Lung (tissue), 11 donors: ENCODE measurements at regions not wholly inside any gene's neighbourhood (a gene's known extent, or its start where the extent isn't known, plus 50 kb on each side); places are given as distances from the start of the nearest gene placed in this dataset.
A peak's percentile ranks its signal among the peaks of the same experiment; 100 is the strongest.

Source experiments
- ATAC-seq: fragments of 200-7000 bp; cut with Tn5 transposase; one replicate; pipeline ENCODE4 v1.9.1; 2020; ENCODE audit warnings: moderate number of reproducible peaks; ENCODE audit not compliant: insufficient read depth, low FRiP score
- DNase-seq, 3 donors: peaks; one replicate each; pipeline ENCODE4 v3.0.0-alpha.2; 2013 to 2017
- H3K27ac ChIP-seq, 2 donors: one replicate each; pipeline ENCODE4 v1.5.1; 2013; ENCODE audit warnings: mild to moderate bottlenecking in 2 of 2, moderate library complexity in 2 of 2, control low read depth in 1 of 2, inconsistent platforms in 1 of 2, low read depth in 1 of 2, low read length in 1 of 2
- H3K27me3 ChIP-seq, 3 donors: one replicate each; pipeline ENCODE4 v1.5.1; 2013; ENCODE audit warnings: low read length in 2 of 3; ENCODE audit not compliant: control insufficient read depth in 3 of 3, insufficient read depth in 3 of 3
- H3K36me3 ChIP-seq, 4 donors: one replicate each; pipeline ENCODE4 v1.5.1; 2013; ENCODE audit warnings: low read length in 4 of 4, mild to moderate bottlenecking in 1 of 4, moderate library complexity in 1 of 4; ENCODE audit not compliant: control insufficient read depth in 4 of 4, insufficient read depth in 4 of 4
- H3K4me1 ChIP-seq, 5 donors: one replicate each; pipeline ENCODE4 v1.5.1; 2013; ENCODE audit warnings: low read length in 5 of 5, mild to moderate bottlenecking in 2 of 5, moderate library complexity in 1 of 5; ENCODE audit not compliant: control insufficient read depth in 5 of 5, insufficient read depth in 5 of 5
- H3K4me3 ChIP-seq: one replicate; pipeline ENCODE4 v1.5.1; 2013; ENCODE audit warnings: mild to moderate bottlenecking, control low read depth, moderate library complexity
- H3K9ac ChIP-seq, 2 donors: one replicate each; pipeline ENCODE4 v1.5.1; 2013; ENCODE audit warnings: low read length in 2 of 2, control low read depth in 1 of 2; ENCODE audit not compliant: insufficient read depth in 1 of 2
- H3K9me3 ChIP-seq, 4 donors: one replicate each; pipeline ENCODE4 v1.5.1; 2013; ENCODE audit warnings: low read length in 3 of 4, mild to moderate bottlenecking in 1 of 4, moderate library complexity in 1 of 4; ENCODE audit not compliant: control insufficient read depth in 4 of 4, insufficient read depth in 3 of 4
- CTCF ChIP-seq: IDR thresholded peaks from 2 replicates; pipeline ENCODE4 v1.5.1; 2012; ENCODE audit warnings: mild to moderate bottlenecking; ENCODE audit errors: control extremely low read depth, extremely low read depth
- WGBS, 2 donors: extraction: QIAGEN DNeasy Blood & Tissue Kit; methylation state at CpG; one replicate each; pipeline ENCODE4 v1.1.7; 2013; 5-methylcytosine and 5-hydroxymethylcytosine counted together
- donor health status: control.
- donor health status: control.
- donor health status: Bipolar disorder and iron deficiency.
- donor health status: healthy.
- donor health status: DM: yes; HTN: yes; CAD: no.

DNA sequence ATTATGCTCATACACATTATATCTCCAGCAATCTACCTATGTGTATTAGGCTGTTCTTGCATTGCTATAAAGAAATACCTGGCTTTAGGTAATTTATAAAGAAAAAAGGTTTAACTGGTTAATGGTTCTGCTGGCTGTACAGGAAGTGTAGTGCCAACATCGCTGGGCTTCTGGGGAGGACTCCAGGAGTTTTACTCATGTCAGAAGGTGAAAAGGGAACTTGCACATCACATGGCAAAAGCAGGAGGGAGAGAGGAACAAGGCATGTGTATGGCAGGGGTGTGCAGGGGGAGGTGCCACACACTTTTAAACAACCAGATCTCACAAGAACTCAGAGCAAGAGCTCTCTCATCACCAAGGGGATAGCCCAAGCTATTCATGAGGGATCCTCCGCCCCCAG lies 715.4 kb upstream of the ZEB2 start:
- no peaks in the 10 kb centered on the region for H3K4me1 ChIP-seq
- TF ChIP-seq CTCF, result no peak

DNA sequence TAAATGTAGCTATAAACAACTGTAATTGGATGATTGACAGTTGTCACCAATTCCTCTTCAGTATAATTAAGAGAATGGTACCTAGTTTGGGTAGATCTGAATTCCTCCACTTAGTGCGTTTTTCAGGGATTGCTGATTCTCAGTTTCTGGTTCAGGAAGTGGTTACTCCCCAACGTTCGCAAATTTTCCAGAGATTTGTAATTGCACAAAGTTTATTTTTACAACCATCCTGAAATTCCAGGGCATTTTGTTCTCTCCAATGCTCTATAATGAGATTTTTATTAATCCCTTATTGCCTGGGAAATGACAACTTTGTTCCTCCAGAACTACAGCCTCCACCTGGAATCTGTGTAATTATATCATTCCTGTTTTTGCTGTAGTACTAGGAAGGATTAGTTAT lies 710.6 kb upstream of the ZEB2 start:
- no peaks in the 10 kb centered on the region for H3K36me3 ChIP-seq
- WGBS, 2 donors, result 80 to 84% methylated on average over 3 of the region's 3 CpGs

More for the DNA sequence above, 715.4 kb upstream of the ZEB2 start:
- no peak overlapping the region for H3K27ac ChIP-seq
- no peak overlapping the region for H3K4me3 ChIP-seq
- no peaks in the 10 kb centered on the region for H3K27me3 ChIP-seq
- H3K9me3 ChIP-seq, result no peaks in the 10 kb centered on the region
- no peaks in the 10 kb centered on the region for H3K36me3 ChIP-seq
- no peak for DNase-seq
- 68 to 80% methylated on average over 2 of the region's 2 CpGs for WGBS, 2 donors
- H3K9ac ChIP-seq, result no peak overlapping the region
- no peak for ATAC-seq

DNA sequence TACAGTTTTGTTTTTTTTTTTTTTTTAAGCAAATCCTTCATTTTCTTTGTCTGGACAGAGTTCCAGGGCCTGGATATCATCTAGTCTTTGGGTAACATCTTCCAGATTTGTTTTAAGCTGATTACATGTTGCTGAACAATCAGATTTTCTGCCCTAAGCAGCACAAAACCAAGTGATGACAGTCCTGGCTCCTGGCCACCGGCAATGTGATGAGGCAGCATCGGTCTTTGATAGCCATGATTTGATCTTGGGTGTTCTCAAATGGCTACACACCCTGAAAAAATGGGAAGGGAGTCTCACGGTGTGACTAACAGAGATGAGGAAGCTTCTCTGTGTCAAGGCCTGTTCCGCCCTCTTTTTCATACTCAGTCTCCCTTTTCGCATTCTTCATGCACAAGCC lies 708.6 kb upstream of the ZEB2 start:
- Histone ChIP-seq H3K27me3 (no peaks in the 10 kb centered on the region), H3K9me3 (no peaks in the 10 kb centered on the region), H3K9ac (no peak overlapping the region), H3K4me1 (no peaks in the 10 kb centered on the region), H3K4me3 (no peak overlapping the region), H3K36me3 (no peaks in the 10 kb centered on the region), H3K27ac (no peak overlapping the region)
- 87 to 93% methylated on average over 5 of the region's 5 CpGs for WGBS, 2 donors
- DNase-seq (peak in 1 of 3 donors; percentile 38), ATAC-seq (no peak)
- no peak for TF ChIP-seq CTCF

More for the DNA sequence above, 710.6 kb upstream of the ZEB2 start:
- ATAC-seq, result no peak
- Histone ChIP-seq H3K4me1 (no peaks in the 10 kb centered on the region), H3K27ac (no peak overlapping the region), H3K9me3 (no peaks in the 10 kb centered on the region), H3K4me3 (no peak overlapping the region), H3K27me3 (no peaks in the 10 kb centered on the region), H3K9ac (no peak overlapping the region)
- TF ChIP-seq CTCF, result no peak
- no peak for DNase-seq

DNA sequence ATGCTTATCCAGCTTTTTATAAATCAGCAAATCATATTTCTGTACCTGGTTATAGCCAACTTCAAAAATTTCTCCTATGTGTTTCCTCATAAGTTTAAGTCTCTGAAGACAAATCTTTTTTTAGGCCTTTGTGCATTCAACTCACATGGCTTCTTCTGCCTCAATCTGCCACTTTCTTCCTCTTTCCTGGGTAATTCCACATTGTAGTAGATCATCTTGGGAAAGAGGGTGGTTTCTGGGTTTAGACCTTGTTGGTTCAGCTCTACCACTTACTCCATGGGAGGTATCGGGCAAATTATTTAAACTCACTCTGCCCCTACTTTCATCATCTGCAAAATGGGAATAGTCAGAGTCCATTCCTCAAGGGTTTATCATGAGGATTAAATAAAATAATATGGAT lies 707.0 kb upstream of the ZEB2 start:
- no peak for ATAC-seq
- DNase-seq, result no peak
- no peak overlapping the region for H3K27ac ChIP-seq
- H3K9me3 ChIP-seq, result no peaks in the 10 kb centered on the region
- no peaks in the 10 kb centered on the region for H3K4me1 ChIP-seq
- no peak overlapping the region for H3K4me3 ChIP-seq
- no peaks in the 10 kb centered on the region for H3K27me3 ChIP-seq
- no peak overlapping the region for H3K9ac ChIP-seq
- WGBS, 2 donors, result 93 to 95% methylated on average over 1 of the region's 1 CpG
- TF ChIP-seq CTCF, result no peak
- H3K36me3 ChIP-seq, result no peaks in the 10 kb centered on the region
